Lower leg skin (tissue), 3 donors: ENCODE measurements at regions not wholly inside any gene's neighbourhood (a gene's known extent, or its start where the extent isn't known, plus 50 kb on each side); places are given as distances from the start of the nearest gene placed in this dataset.

Experiments used
- CTCF ChIP-seq, 3 donors: fragments of 450-650 bp; IDR thresholded peaks; one replicate each; pipeline ENCODE4 v1.5.1; 2016; ENCODE audit warnings: antibody characterized with exemption in 3 of 3, mild to moderate bottlenecking in 3 of 3, moderate library complexity in 2 of 3
- POLR2A ChIP-seq, 2 donors: fragments of 450-650 bp; IDR thresholded peaks; one replicate each; pipeline ENCODE4 v1.6.1; 2016 to 2017; ENCODE audit warnings: antibody characterized with exemption in 2 of 2, mild to moderate bottlenecking in 1 of 2, moderate library complexity in 1 of 2

DNA sequence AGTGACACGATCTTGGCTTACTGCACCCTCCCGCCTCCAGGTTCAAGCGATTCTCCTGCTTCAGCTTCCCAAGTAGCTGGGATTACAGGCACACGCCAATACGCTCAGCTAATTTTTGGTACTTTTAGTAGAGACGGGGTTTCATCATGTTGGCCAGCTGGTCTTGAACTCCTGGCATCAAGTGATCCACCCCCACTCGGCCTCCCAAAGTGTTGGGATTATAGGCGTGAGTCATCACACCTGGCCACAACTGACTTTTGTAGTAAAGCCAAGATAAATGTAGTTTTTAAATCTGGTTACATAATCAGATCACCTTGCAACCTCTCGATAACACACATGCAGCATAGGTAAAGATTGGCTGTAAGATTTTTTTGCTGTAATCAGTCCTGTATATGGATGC lies 657.5 kb upstream of the DPPA4 start:
- TF ChIP-seq CTCF (IDR thresholded peaks at IDR 0.05), result no peak
- TF ChIP-seq POLR2A (IDR thresholded peaks at IDR 0.05), result no peak
